Gastroesophageal sphincter (tissue), 4 donors: ENCODE measurements at regions not wholly inside any gene's neighbourhood (a gene's known extent, or its start where the extent isn't known, plus 50 kb on each side); places are given as distances from the start of the nearest gene placed in this dataset.

Experiments used
- ATAC-seq: fragments of 150-250 bp; one replicate; pipeline ENCODE4 v1.9.1; 2016; ENCODE audit warnings: mild to moderate bottlenecking, moderate library complexity
- H3K27ac ChIP-seq, 4 donors: fragments of 200-600 bp; sonication (generic) in 3 of 4; 1 replicate in 3 of 4; 2 replicates in 1 of 4; pipeline ENCODE4 v1.5.1; 2016 to 2019
- H3K27me3 ChIP-seq: fragments of 200-600 bp; sonication (generic); one replicate; pipeline ENCODE4 v1.5.1; 2019
- H3K36me3 ChIP-seq, 2 donors: fragments of 200-600 bp; sonication (generic); one replicate each; pipeline ENCODE4 v1.5.1; 2019; ENCODE audit warnings: control low read depth in 1 of 2
- H3K4me1 ChIP-seq, 3 donors: fragments of 200-600 bp; sonication (generic); 1 replicate in 2 of 3; 2 replicates in 1 of 3; pipeline ENCODE4 v1.5.1; 2016 to 2019; ENCODE audit warnings: control low read depth in 2 of 3
- H3K4me3 ChIP-seq, 2 donors: fragments of 200-600 bp; sonication (generic); one replicate each; pipeline ENCODE4 v1.5.1; 2019; ENCODE audit warnings: mild to moderate bottlenecking in 1 of 2, moderate library complexity in 1 of 2
- H3K9me3 ChIP-seq, 3 donors: fragments of 200-600 bp; sonication (generic); one replicate each; pipeline ENCODE4 v1.5.1; 2017 to 2019; ENCODE audit warnings: control low read depth in 2 of 3
- EP300 ChIP-seq: sonication (generic); formaldehyde crosslinking; IDR thresholded peaks from one replicate; pipeline ENCODE4 v1.6.1; 2017; ENCODE audit warnings: antibody characterized with exemption, mild to moderate bottlenecking
- POLR2A ChIP-seq, 2 donors: fragments of 450-650 bp; IDR thresholded peaks; one replicate each; pipeline ENCODE4 v1.6.1; 2017; ENCODE audit warnings: antibody characterized with exemption in 2 of 2, mild to moderate bottlenecking in 2 of 2, moderate library complexity in 1 of 2
- POLR2AphosphoS5 ChIP-seq: sonication (generic); formaldehyde crosslinking; IDR thresholded peaks from one replicate; pipeline ENCODE4 v1.6.1; 2017; ENCODE audit warnings: antibody characterized with exemption
- WGBS, 2 donors: methylation state at CpG; one replicate each; pipeline ENCODE4 v1.1.5; 2018; ENCODE audit warnings: low coverage in 1 of 2; 5-methylcytosine and 5-hydroxymethylcytosine counted together
- TF ChIP-seq, protein P1 (sequence below), 4 experiments: fragments of 200-600 bp in 2 of 4; fragments of 450-650 bp in 2 of 4; sonication (generic) in 1 of 4; IDR thresholded peaks; one replicate each; pipeline ENCODE4 v1.5.1; 2017 to 2019; ENCODE audit warnings: antibody characterized with exemption in 4 of 4, mild to moderate bottlenecking in 2 of 4, moderate library complexity in 2 of 4

- no peak for ATAC-seq
- no peak for TF ChIP-seq POLR2A (IDR thresholded peaks at IDR 0.05)
- TF ChIP-seq, protein P1, sequence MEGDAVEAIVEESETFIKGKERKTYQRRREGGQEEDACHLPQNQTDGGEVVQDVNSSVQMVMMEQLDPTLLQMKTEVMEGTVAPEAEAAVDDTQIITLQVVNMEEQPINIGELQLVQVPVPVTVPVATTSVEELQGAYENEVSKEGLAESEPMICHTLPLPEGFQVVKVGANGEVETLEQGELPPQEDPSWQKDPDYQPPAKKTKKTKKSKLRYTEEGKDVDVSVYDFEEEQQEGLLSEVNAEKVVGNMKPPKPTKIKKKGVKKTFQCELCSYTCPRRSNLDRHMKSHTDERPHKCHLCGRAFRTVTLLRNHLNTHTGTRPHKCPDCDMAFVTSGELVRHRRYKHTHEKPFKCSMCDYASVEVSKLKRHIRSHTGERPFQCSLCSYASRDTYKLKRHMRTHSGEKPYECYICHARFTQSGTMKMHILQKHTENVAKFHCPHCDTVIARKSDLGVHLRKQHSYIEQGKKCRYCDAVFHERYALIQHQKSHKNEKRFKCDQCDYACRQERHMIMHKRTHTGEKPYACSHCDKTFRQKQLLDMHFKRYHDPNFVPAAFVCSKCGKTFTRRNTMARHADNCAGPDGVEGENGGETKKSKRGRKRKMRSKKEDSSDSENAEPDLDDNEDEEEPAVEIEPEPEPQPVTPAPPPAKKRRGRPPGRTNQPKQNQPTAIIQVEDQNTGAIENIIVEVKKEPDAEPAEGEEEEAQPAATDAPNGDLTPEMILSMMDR (IDR thresholded peaks at IDR 0.05), result no peak
- no peak for TF ChIP-seq POLR2AphosphoS5
- TF ChIP-seq EP300, result no peak
- H3K27me3 ChIP-seq, result no peaks in the 10 kb centered on the region
- peaks cover 0 to 8% (median 0%) of the 10 kb centered on the region in 3 donors for H3K9me3 ChIP-seq
- 92 to 100% methylated on average over 2 to 5 of the region's 8 CpGs for WGBS, 2 donors
- no peak overlapping the region for H3K4me3 ChIP-seq
- H3K36me3 ChIP-seq, result no peaks in the 10 kb centered on the region
- no peak overlapping the region for H3K27ac ChIP-seq
- peaks cover 0 to 31% (median 4%) of the 10 kb centered on the region in 3 donors for H3K4me1 ChIP-seq
Observed at GRCh38 chr13:44874886-44875630, 114.2 kb downstream of the NUFIP1 start.

DNA sequence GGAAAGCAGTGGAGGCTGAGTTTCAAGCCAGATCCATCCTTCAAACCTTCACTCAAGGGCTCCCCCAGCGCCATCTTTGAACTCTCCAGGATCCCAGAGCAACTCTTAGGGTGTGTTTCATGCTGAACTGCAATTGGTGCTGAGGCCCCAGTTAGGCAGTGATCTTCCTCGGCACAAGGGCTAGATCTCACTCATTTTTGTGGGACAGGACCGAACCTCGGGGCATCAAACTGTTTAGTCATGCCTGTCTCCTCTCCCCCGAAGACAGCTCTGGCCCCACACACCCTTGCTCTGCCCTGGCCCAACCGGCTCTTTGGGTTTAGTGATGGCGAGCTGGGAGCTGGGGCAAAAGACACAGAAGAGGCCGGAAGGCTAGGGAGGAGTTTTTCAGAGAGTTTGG lies 115.1 kb downstream of the NUFIP1 start:
- TF ChIP-seq POLR2A (IDR thresholded peaks at IDR 0.05) (no peak), EP300 (no peak), POLR2AphosphoS5 (no peak)
- TF ChIP-seq, protein P1 (IDR thresholded peaks at IDR 0.05), result no peak
- H3K4me1 ChIP-seq, result peaks cover 0 to 37% (median 5%) of the 10 kb centered on the region in 3 donors
- H3K9me3 ChIP-seq, result peaks cover 0 to 8% (median 0%) of the 10 kb centered on the region in 3 donors
- no peaks in the 10 kb centered on the region for H3K27me3 ChIP-seq
- no peaks in the 10 kb centered on the region for H3K36me3 ChIP-seq
- ATAC-seq, result no peak
- 90 to 91% methylated on average over 2 to 4 of the region's 8 CpGs for WGBS, 2 donors
- H3K27ac ChIP-seq, result no peak overlapping the region
- H3K4me3 ChIP-seq, result no peak overlapping the region

DNA sequence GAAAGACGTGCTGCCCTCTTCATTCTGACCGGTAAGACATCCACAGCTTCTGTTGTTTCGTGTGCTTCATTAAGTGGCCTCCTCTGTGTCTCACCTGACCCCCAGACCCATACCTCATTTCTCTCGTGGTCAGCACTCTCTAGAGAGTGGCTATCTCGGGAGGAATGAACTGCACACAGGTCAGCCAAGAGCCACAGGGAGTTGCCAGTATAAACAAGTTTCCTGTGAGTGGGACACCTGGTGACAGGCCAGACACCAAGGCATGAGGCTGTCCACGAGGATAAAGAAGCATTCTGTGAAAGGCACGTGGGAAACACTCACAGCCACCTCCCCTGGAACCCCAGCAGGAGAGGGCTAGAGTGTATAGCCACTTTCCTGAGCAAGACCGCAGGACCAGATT lies 115.8 kb downstream of the NUFIP1 start:
- peaks cover 0 to 37% (median 5%) of the 10 kb centered on the region in 3 donors for H3K4me1 ChIP-seq
- TF ChIP-seq POLR2A (IDR thresholded peaks at IDR 0.05) (no peak), POLR2AphosphoS5 (no peak), EP300 (no peak)
- TF ChIP-seq, protein P1 (IDR thresholded peaks at IDR 0.05), result no peak
- peaks cover 0 to 8% (median 0%) of the 10 kb centered on the region in 3 donors for H3K9me3 ChIP-seq
- H3K4me3 ChIP-seq, result no peak overlapping the region
- H3K27me3 ChIP-seq, result no peaks in the 10 kb centered on the region
- peak overlapping the region in 1 of 4 donors; percentile 11 for H3K27ac ChIP-seq
- H3K36me3 ChIP-seq, result no peaks in the 10 kb centered on the region
- ATAC-seq, result no peak
- 61 to 67% methylated on average over 3 to 6 of the region's 8 CpGs for WGBS, 2 donors

DNA sequence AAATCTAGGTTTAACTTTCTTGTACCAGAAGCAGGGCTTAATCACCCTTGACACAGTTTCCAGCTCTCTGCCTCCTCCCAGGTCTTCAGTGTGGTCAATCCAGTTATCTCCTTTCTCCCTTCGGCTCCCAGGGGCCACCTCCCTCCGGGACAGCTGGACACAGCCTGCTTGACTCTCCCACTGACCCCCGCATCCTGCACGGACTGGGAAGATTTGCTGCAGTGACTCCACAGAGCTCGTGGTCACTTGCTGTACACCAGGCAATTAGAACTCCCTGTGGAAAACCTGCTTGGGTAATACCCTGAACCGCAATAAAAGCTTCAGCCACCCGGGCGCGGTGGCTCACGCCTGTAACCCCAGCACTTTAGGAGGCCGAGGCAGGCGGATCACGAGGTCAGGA lies 116.5 kb downstream of the NUFIP1 start:
- no peak for ATAC-seq
- no peaks in the 10 kb centered on the region for H3K36me3 ChIP-seq
- TF ChIP-seq POLR2AphosphoS5 (no peak), POLR2A (IDR thresholded peaks at IDR 0.05) (no peak), EP300 (no peak)
- TF ChIP-seq, protein P1 (IDR thresholded peaks at IDR 0.05), result no peak
- no peak overlapping the region for H3K4me3 ChIP-seq
- H3K4me1 ChIP-seq, result peaks cover 0 to 37% (median 5%) of the 10 kb centered on the region in 3 donors
- 42 to 63% methylated on average over 1 to 2 of the region's 13 CpGs for WGBS, 2 donors
- H3K27me3 ChIP-seq, result no peaks in the 10 kb centered on the region
- no peak overlapping the region for H3K27ac ChIP-seq
- H3K9me3 ChIP-seq, result peaks cover 0 to 8% (median 0%) of the 10 kb centered on the region in 3 donors

GRCh38 chr13:44870456-44870929 lies 118.8 kb downstream of the NUFIP1 start:
- WGBS, 2 donors, result 67 to 78% methylated on average over 1 to 5 of the region's 6 CpGs
- Histone ChIP-seq H3K36me3 (no peaks in the 10 kb centered on the region), H3K9me3 (no peaks in the 10 kb centered on the region), H3K4me1 (peaks cover 0 to 37% (median 5%) of the 10 kb centered on the region in 3 donors), H3K4me3 (no peak overlapping the region), H3K27ac (peak overlapping the region; percentile 30 to 68 (median 64)), H3K27me3 (no peaks in the 10 kb centered on the region)
- ATAC-seq, result peak; percentile 87
- TF ChIP-seq EP300 (peak; percentile 85), POLR2A (IDR thresholded peaks at IDR 0.05) (no peak), POLR2AphosphoS5 (peak; percentile 72)
- TF ChIP-seq, protein P1 (IDR thresholded peaks at IDR 0.05), result peak in 1 of 4 experiments; percentile 30
